Small intestine (tissue), 7 donors: ENCODE measurements at regions not wholly inside any gene's neighbourhood (a gene's known extent, or its start where the extent isn't known, plus 50 kb on each side); places are given as distances from the start of the nearest gene placed in this dataset.

Source experiments
- DNase-seq, 2 donors: peaks; one replicate each; pipeline versions ENCODE4 v3.0.0 to v3.0.0-alpha.2; 2013
- FAIRE-seq: peaks from 2 replicates; lab custom pipeline; 2012; peaks lifted over from hg19 to GRCh38; lab: Jason Lieb, UNC
- H3K27ac ChIP-seq, 3 donors: one replicate each; pipeline ENCODE4 v1.5.1; 2013; ENCODE audit warnings: low read length in 2 of 3, mild to moderate bottlenecking in 2 of 3, control low read depth in 1 of 3, inconsistent platforms in 1 of 3, low read depth in 1 of 3, moderate library complexity in 1 of 3
- H3K27me3 ChIP-seq, 3 donors: one replicate each; pipeline ENCODE4 v1.6.1; 2013; ENCODE audit warnings: low read length in 3 of 3, inconsistent platforms in 1 of 3; ENCODE audit not compliant: control insufficient read depth in 3 of 3, insufficient read depth in 3 of 3
- H3K36me3 ChIP-seq, 3 donors: one replicate each; pipeline ENCODE4 v1.6.1; 2013; ENCODE audit warnings: low read length in 3 of 3, inconsistent platforms in 1 of 3, low read depth in 1 of 3, mild to moderate bottlenecking in 1 of 3, moderate library complexity in 1 of 3; ENCODE audit not compliant: control insufficient read depth in 3 of 3, insufficient read depth in 2 of 3
- H3K4me1 ChIP-seq, 3 donors: one replicate each; pipeline ENCODE4 v1.6.1; 2013; ENCODE audit warnings: low read length in 2 of 3, inconsistent platforms in 1 of 3, low read depth in 1 of 3, mild to moderate bottlenecking in 1 of 3, moderate library complexity in 1 of 3; ENCODE audit not compliant: control insufficient read depth in 3 of 3, insufficient read depth in 2 of 3
- H3K4me3 ChIP-seq, 3 donors: one replicate each; pipeline ENCODE4 v1.5.1; 2013; ENCODE audit warnings: low read length in 3 of 3, control low read depth in 1 of 3, inconsistent platforms in 1 of 3, low read depth in 1 of 3, mild to moderate bottlenecking in 1 of 3, moderate library complexity in 1 of 3
- H3K9me3 ChIP-seq, 2 donors: one replicate each; pipeline ENCODE4 v1.6.1; 2013; ENCODE audit warnings: low read depth in 1 of 2, low read length in 1 of 2; ENCODE audit not compliant: control insufficient read depth in 2 of 2, insufficient read depth in 1 of 2
- WGBS, 3 donors: extraction: QIAGEN DNeasy Blood & Tissue Kit; methylation state at CpG; one replicate each; pipeline ENCODE4 v1.1.7; 2013; 5-methylcytosine and 5-hydroxymethylcytosine counted together
- donor health status: healthy with polysubstance abuse.
- donor health status: control.
- donor health status: control.
- donor health status: Bipolar disorder and iron deficiency.
- donor health status: healthy.

GRCh38 chr3:80114694-80115093 lies 346.9 kb upstream of the ROBO1 start:
- Histone ChIP-seq H3K4me3 (no peak overlapping the region), H3K9me3 (no peaks in the 10 kb centered on the region), H3K27me3 (no peaks in the 10 kb centered on the region), H3K4me1 (no peaks in the 10 kb centered on the region), H3K36me3 (no peaks in the 10 kb centered on the region), H3K27ac (no peak overlapping the region)
- DNase-seq (no peak), FAIRE-seq (no peak)
- whole genome bisulfite sequencing, 3 donors = 61 to 79% (median 73%) methylated on average over 1 of the region's 1 CpG

- Histone ChIP-seq H3K36me3 (no peaks in the 10 kb centered on the region), H3K27ac (no peak overlapping the region), H3K4me3 (no peak overlapping the region), H3K27me3 (no peaks in the 10 kb centered on the region), H3K4me1 (no peaks in the 10 kb centered on the region), H3K9me3 (no peaks in the 10 kb centered on the region)
- DNase-seq (no peak), FAIRE-seq (no peak)
- WGBS, 3 donors = 27 to 55% (median 31%) methylated on average over 1 of the region's 1 CpG
Observed at GRCh38 chr3:80113331-80113730, 345.5 kb upstream of the ROBO1 start.

GRCh38 chr3:80099559-80100066 lies 331.8 kb upstream of the ROBO1 start:
- H3K27me3 ChIP-seq = no peaks in the 10 kb centered on the region
- no peaks in the 10 kb centered on the region for H3K36me3 ChIP-seq
- no peak overlapping the region for H3K27ac ChIP-seq
- DNase-seq (no peak), FAIRE-seq (no peak)
- H3K4me1 ChIP-seq = no peaks in the 10 kb centered on the region
- H3K9me3 ChIP-seq = no peaks in the 10 kb centered on the region
- H3K4me3 ChIP-seq = no peak overlapping the region
- 81 to 89% (median 84%) methylated on average over 1 of the region's 1 CpG for WGBS, 3 donors

GRCh38 chr3:80097674-80098073 lies 329.9 kb upstream of the ROBO1 start:
- FAIRE-seq (no peak), DNase-seq (no peak)
- H3K4me1 ChIP-seq = no peaks in the 10 kb centered on the region
- 68 to 76% (median 72%) methylated on average over 2 of the region's 2 CpGs for WGBS, 3 donors
- no peak overlapping the region for H3K27ac ChIP-seq
- H3K4me3 ChIP-seq = no peak overlapping the region
- no peaks in the 10 kb centered on the region for H3K27me3 ChIP-seq
- H3K9me3 ChIP-seq = no peaks in the 10 kb centered on the region
- H3K36me3 ChIP-seq = no peaks in the 10 kb centered on the region

- H3K4me1 ChIP-seq = no peaks in the 10 kb centered on the region
- H3K9me3 ChIP-seq = no peaks in the 10 kb centered on the region
- DNase-seq = no peak
- no peaks in the 10 kb centered on the region for H3K27me3 ChIP-seq
- no peak overlapping the region for H3K4me3 ChIP-seq
- WGBS, 3 donors = 75 to 89% (median 83%) methylated on average over 2 of the region's 2 CpGs
- H3K27ac ChIP-seq = no peak overlapping the region
- FAIRE-seq = no peak
- no peaks in the 10 kb centered on the region for H3K36me3 ChIP-seq
Observed at GRCh38 chr3:80096909-80097308, 329.1 kb upstream of the ROBO1 start.

- Histone ChIP-seq H3K4me1 (no peaks in the 10 kb centered on the region), H3K4me3 (no peak overlapping the region), H3K36me3 (no peaks in the 10 kb centered on the region), H3K27ac (no peak overlapping the region), H3K27me3 (no peaks in the 10 kb centered on the region), H3K9me3 (no peaks in the 10 kb centered on the region)
- FAIRE-seq = no peak
- no peak for DNase-seq
- 84 to 90% (median 85%) methylated on average over 1 of the region's 1 CpG for WGBS, 3 donors
Observed at GRCh38 chr3:80094589-80094988, 326.8 kb upstream of the ROBO1 start.

GRCh38 chr3:80087767-80088166 lies 320.0 kb upstream of the ROBO1 start:
- Histone ChIP-seq H3K4me1 (no peaks in the 10 kb centered on the region), H3K27ac (no peak overlapping the region), H3K9me3 (no peaks in the 10 kb centered on the region), H3K27me3 (no peaks in the 10 kb centered on the region), H3K36me3 (no peaks in the 10 kb centered on the region), H3K4me3 (no peak overlapping the region)
- no peak for DNase-seq
- 27 to 55% (median 38%) methylated on average over 1 of the region's 1 CpG for WGBS, 3 donors
- FAIRE-seq = no peak

- DNase-seq (no peak), FAIRE-seq (peak; percentile 10)
- Histone ChIP-seq H3K27ac (no peak overlapping the region), H3K9me3 (no peaks in the 10 kb centered on the region), H3K4me3 (no peak overlapping the region), H3K4me1 (no peaks in the 10 kb centered on the region), H3K27me3 (no peaks in the 10 kb centered on the region), H3K36me3 (no peaks in the 10 kb centered on the region)
Observed at GRCh38 chr3:80086426-80086825, 318.6 kb upstream of the ROBO1 start.

GRCh38 chr3:80079886-80080285 lies 312.1 kb upstream of the ROBO1 start:
- no peaks in the 10 kb centered on the region for H3K36me3 ChIP-seq
- H3K9me3 ChIP-seq = no peaks in the 10 kb centered on the region
- no peaks in the 10 kb centered on the region for H3K4me1 ChIP-seq
- DNase-seq (no peak), FAIRE-seq (no peak)
- no peak overlapping the region for H3K4me3 ChIP-seq
- H3K27me3 ChIP-seq = no peaks in the 10 kb centered on the region
- H3K27ac ChIP-seq = no peak overlapping the region
